Stimulated activated CD4-positive, alpha-beta T cell treated with anti-CD3 and anti-CD28 coated beads, Interleukin-12 subunit alpha, Interleukin-12 subunit beta, amount 100 ng/mL, for 24 hours (primary cell): ENCODE measurements at regions not wholly inside any gene's neighbourhood (a gene's known extent, or its start where the extent isn't known, plus 50 kb on each side); places are given as distances from the start of the nearest gene placed in this dataset.
"Not testable (repeated sequence)": the region's sequence is repeated elsewhere in the genome, so short reads cannot be mapped to it uniquely, and the experiment has no call there.

Experiments used
- DNase-seq, 2 experiments: peaks; one replicate each; pipeline ENCODE4 v3.0.0-alpha.2; 2020; ENCODE audit warnings: low read depth in 2 of 2

DNA sequence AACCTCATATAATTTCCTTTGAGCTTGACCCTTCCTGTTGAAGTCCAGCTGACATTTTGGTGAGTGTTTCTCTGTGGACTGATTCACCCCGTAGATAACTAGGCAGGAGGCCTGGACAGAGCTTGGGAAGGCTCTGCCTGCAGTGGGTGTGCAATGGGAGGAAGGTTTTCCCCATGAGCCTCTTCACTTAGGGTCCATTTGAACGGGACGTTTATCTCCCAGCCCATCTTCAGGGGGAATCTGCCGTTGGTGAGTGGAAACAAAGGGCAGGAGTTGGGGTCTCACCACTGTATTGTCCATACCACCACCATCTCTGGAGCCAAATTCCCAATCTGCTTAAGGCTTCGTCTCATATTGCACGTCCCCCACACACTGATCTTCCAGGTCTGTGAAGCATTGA is 825.6 kb upstream of the TPTE start:
- not testable (repeated sequence) for DNase-seq

DNA sequence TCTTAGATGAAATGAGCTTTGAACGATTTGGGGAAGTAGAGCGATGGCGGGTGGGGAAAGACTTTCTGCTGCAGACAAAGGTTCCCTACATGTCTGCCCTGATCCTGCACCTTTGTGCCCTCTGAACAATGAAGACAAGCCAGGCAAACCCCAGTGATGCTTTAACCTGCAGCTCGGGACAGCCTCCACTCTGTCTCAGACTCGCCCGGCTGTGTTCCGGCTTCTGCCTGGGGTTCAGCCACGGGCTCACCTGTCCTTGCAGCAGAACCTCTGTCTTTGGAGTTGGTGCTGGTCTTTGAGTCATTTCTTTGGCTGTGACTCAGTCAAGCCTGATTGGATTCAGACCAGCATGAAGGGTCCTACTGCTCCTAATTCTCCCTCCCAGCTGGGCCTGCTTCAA is 823.6 kb upstream of the TPTE start:
- DNase-seq: not testable (repeated sequence)

DNA sequence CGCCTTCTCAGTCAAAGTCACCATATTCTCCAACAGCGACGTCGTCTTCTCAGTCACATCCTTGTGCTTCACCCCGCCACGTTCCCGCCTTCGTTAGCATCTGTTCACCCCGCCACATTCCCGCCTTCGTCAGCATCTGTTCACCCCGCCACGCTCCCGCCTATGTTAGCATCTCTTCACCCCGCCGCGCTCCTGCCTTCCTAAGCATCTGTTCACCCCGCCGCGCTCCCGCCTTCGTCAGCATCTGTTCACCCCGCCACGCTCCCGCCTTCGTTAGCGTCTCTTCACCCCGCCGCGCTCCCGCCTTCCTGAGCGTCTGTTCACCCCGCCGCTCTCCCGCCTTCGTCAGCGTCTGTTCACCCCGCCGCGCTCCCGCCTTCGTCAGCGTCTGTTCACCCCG is 816.4 kb upstream of the TPTE start:
- not testable (repeated sequence) for DNase-seq

DNA sequence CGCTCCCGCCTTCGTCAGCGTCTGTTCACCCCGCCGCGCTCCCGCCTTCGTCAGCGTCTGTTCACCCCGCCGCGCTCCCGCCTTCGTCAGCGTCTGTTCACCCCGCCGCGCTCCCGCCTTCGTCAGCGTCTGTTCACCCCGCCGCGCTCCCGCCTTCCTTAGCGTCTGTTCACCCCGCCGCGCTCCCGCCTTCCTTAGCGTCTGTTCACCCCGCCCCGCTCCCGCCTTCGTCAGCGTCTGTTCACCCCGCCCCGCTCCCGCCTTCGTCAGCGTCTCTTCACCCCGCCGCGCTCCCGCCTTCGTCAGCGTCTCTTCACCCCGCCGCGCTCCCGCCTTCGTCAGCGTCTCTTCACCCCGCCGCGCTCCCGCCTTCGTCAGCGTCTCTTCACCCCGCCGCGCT is 815.9 kb upstream of the TPTE start:
- DNase-seq: not testable (repeated sequence)

DNA sequence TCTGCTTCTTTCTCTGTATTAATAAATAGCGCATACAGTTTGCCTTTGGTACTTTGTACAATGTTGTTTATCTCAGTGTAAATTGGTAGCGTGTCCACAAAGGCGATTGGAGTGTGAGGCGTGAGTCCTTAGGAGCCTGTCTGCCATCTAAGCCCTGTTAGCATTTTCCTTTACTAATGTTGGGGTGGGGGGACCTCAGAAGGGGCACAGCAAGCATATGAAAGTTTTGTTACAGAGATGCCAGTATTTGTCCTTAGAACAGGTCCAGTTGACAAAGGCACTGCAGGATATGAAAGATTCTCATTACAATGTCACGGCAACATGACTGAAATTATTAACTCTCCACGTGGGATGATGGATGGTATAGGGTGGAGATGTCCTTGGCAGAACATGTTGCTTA is 796.8 kb upstream of the TPTE start:
- DNase-seq: not testable (repeated sequence)

DNA sequence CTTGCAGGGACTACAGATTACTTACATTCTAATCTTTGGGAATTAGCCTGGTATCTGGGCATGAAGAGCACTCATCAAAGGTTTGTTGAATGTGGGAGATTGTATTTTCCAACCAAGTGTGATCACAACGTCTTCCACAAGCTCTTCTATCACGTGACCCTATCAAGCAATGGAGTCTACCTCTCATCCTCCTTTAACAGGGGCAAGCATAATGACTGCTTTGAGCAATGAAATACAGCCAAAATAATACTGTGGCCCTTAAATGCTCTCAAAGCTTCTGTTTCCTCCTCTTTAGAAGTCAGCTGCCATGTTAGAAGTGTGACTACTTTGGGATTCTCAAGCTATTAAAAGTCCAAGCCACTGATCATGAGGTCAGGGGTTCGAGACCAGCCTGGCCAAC is 794.2 kb upstream of the TPTE start:
- not testable (repeated sequence) for DNase-seq

DNA sequence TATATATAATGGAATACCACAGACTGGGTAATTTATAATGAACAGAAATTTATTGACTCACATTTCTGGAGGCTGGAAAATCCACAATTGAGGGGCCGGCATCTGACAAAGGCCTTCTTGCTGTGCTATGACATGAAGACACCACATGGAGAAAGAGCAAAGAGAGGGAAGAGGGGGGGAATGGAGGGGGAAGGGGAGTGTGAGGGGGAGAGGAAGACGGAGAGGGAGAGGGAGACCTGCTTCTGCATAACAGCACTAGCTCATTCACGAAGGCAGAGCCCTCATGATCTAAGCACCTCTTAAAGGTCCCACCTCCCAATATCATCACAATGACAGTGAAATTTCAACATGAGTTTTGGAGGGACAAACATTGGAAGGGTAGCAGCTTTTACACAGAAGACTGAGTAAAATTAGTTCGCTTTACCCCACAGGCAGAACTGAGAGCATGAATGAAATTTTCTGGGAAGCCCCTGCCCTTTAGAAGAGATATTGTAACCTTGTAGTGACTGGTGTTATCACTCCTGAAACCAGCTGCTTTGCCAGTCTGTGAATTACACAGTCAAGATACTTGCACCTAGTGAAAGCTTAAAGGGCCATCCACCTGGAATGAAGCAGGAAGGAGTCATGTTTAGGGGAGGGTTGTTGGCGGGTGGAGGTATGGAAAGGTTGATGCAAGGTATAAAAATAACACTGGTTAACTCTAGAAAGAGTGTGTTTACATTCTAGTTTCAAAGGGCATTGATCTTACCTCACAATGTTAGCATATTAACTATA is 793.0 kb upstream of the TPTE start:
- not testable (repeated sequence) for DNase-seq

DNA sequence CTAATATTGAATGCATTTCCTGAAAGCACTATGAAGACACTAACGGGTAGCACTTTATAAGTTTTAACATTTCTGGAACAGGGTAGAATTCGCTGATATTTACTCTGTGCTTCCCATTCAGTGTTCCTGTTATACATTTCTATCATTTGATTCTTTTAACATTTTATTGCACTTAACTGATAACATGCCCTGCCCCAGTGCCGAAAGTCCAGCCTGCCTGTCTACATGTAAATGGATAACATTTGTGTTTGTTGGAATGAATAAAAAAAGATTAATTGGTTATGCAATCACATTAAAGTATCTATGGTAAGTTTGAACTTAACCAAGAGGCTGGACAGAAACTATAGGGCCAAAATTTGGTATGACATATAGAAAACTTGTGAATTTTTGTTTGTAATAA is 790.5 kb upstream of the TPTE start:
- no peak for DNase-seq

DNA sequence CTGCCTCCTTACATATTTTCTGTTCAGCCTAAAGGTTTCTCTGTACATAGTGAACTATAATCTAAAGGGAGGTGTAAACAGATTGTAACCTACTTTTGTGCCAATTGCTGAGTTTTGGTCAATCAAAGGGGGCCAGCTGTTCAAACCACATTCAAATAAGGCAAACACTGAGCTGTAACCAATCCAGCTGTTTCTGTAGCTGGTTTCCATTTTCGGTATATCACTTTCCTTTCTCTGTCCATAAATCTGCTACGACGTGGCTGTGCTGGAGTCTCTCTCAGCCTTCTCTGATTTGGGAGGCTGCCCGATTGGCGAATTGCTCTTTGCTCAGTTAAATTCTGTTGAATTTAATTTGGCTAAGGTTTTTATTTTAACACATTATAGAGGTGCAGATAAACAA is 790.1 kb upstream of the TPTE start:
- DNase-seq: not testable (repeated sequence)

DNA sequence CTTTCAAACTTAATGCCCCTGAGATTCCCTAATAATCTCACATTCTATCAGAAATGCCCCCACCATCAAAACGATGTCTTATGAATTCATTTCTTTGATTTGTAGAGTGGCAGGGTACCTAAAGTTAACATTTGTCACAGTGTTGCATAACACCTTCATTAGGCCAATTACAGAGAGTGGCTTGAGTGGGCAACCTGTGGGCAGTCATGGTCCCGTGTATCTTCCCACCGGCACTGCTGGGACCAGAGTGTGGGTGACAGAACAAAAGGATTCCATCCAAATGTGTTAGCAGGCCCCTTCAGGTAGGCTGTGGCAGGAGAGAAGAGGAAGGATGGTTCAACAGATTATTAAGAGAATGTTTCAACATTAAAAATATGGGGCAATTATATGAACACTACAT is 788.8 kb upstream of the TPTE start:
- DNase-seq: not testable (repeated sequence)

DNA sequence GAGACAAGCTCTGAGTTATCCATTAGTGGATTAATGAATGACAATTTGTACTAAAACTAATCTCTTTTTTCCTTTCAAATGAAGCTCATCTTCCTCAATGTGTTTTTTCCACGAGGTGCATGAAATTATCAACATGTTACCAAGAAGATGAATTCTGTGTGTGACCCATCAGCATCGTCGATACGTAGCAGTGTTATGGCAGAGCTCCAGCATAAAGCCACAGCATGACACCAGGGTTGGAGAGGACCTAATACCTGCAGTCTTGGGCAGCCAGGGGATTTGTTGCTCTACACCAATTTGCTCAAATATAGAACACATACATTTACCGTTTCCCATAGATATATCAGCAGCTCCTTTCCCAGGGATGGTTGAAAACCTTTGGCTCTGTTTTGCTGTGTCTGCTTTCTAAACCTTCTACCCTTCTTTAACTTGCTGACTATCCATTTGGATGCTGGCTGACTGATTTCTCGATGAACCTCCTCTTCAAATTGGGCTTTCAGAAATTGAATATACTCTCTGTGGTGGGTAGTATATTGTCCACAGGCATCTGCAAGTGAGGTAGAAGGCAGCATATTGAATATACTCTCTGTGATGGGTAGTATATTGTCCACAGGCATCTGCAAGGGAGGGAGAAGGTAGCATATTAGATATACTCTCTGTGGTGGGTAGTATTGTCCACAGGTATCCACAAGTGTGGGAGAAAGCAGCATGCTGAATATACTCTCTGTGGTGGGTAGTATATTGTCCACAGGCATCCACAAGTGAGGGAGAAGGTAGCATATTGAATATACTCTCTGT is 787.4 kb upstream of the TPTE start:
- not testable (repeated sequence) for DNase-seq

DNA sequence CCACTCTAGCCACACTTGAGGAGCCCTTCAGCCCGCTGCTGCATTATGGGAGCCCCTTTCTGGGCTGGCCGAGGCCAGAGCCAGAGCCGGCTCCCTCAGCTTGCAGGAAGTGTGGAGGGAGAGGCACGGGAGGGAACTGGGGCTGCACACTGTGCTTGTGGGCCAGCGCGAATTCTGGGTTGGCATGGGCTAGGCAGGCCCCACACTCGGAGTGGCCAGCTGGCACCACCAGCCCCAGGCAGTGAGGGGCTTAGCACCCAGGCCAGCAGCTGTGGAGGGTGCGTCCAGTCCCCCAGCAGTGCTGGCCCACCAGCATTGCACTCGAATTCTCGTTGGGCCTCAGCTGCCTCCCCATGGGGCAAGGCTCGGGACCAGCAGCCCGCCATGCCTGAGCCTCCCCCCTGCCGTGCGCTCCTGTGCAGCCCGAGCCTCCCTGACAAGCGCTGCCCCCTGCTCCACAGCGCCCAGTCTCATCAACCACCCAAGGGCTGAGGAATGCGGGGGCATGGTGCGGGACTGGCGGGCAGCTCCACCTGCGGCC is 785.9 kb upstream of the TPTE start:
- DNase-seq: no peak

DNA sequence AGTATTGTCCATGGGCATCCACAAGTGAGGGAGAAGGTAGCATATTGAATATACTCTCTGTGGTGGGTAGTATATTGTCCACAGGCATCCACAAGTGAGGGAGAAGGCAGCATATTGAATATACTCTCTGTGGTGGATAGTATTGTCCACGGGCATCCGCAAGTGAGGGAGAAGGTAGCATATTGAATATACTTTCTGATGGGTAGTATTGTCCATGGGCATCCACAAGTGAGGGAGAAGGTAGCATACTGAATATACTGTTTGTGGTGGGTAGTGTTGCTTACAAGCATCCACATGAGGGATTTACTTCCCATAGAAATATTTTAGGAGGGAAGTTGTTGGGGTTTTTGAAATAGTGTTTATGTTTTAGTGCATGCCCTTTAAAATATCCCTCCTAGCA is 784.1 kb upstream of the TPTE start:
- DNase-seq: not testable (repeated sequence)

DNA sequence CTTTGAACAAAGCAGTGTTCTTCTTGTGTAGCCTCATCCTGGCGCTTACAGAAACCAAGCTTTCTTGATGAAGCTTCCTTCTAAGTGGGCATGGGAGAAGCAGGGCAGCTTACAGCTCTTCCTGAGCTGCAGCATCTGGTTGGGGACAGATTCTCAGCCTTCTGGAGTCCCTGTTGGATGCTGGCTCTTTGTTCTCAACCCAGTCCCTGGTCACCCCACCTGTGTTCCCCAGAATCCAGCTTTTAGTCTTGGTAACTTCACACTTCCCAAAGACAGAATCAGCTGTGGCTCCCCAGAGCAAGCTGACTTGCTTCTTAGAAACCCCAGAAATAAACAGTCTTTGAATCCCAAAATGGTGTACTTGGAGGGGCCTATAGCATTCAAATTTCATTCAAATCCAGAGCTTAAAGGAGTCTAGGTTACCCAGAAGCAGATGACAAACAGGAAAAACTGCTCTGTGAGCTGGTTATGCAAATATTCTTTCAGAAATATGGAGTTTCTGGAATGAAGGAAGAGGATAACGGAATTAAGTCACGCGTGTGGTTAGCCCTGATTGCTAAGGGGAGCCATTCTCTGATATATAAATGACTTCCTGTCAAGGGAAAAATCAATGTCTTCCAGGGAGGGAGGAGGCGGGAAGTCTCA is 783.4 kb upstream of the TPTE start:
- DNase-seq: not testable (repeated sequence)

DNA sequence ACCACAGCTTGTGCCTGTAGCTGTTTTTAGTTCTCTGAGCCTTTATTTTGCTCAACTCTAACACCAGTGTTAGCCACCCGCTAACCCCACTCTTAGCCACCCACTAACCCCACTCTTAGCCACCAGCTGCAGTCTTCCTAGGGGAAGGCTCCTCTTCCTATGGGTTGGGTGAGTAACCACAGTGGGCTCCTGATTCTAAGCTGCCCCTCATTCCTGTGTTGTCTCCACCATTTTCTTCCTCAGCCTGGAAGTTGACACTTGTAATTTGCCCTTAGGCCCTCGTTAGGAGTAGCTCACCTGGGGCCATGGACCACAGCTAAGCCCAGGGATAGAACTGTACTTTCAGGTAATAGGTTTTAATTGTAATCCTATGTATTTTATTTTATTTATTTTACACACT is 782.9 kb upstream of the TPTE start:
- no peak for DNase-seq

DNA sequence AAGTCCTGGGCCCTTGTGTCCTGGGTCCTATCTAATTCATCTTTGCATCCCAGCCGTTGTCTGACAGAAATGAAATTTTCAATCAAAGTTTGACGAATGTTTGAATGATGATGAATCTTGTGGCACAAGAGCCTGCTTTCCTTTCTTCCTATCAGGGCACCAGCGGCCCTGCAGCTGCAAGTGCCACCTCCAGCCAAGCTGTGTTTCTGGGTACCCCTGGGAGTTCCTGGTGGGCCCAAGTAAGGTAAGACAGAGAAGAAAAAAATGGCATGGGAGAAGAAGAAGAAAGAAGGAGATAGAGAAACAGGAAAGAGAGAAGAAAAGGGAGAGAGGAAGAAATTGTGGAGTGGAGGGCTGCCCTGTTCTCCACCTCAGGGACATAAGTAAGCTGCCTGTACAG is 782.1 kb upstream of the TPTE start:
- no peak for DNase-seq

DNA sequence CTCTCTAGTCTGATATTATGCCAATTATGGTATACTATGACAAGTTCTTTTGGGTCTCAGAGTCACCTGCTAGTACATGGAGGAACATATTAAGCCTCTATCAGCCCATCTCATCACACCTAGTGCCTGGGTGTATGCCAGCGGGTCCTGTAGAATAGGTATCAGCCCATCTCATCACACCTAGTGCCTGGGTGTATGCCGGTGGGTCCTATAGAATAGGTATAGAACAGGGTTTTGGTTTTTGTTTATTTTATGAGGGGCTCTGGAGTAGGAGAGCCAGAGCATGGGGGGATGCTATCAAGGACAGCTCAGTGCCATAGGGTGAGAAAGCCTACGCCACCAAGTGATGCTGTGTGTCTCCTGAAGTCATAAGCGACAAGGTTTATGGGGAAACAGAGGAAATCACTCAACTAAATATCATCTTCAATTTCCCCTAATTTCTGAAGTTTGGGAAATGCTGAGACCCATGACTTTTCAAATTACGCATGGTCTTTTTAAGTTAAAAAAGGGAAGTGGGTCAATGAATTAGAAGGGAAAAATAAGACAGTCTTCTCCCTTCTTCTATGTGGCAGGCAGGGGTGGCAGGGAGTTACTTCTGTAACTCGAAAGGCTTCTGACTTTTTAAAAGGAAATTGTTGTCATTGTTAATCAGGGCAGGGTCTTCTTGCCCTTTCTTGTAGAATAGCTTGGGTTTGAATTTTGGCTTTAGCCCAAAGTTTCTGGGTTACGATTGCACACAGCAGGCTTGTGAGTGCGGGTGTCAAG is 781.0 kb upstream of the TPTE start:
- DNase-seq: not testable (repeated sequence)

DNA sequence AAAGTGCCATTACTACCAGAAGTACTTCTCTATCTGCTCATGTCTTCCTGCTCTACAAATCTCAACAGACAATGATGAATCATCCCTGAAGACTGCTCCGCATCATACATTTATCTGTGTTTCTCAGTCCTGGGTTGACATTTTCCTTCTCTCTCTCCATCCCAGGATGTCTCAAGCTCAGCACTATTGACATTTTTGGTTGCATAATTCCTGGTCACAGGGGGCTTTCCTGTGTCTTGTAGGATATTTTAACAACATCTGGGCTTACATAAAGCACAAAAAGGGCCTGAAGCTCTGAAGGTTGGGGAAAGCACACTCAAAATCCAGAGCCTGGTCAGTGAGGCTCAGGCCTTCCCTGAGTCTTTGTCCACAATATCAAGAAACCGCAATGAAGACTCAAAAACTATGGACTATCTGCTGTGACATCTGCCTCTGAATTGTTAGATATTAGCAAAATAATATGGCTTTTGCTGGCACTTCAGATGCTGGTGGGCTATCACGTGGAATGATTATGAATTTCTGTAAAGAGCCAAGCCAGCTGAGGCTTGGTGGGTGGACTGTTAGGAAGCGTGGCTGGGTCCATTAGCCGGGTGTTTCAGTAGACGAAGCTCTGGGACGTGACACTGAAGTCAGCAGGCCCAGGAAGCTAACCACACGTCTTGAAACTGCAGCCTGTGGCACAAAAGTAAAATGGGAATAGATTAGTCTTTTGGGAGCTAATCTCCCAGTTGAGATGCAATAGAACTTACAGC is 780.2 kb upstream of the TPTE start:
- DNase-seq: not testable (repeated sequence)

DNA sequence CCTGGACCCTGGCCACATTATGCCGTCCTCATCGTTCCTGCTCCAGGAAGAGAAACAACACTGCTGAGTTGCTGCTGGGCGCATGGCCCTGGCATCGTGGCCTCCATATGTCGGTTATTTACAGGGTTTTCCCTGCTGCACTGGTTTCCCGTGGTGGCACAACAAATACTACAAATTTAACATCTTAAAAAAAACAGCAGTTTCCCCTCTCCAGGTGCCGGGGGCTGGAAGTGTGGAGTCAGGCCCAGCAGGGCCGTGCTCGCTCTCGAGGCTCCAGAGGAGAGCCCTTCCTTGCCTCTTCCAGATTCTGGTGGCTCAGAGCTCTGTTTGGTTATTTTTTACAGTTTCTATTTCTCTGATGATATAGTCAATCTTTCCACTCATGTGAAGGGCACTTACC is 777.8 kb upstream of the TPTE start:
- not testable (repeated sequence) for DNase-seq

DNA sequence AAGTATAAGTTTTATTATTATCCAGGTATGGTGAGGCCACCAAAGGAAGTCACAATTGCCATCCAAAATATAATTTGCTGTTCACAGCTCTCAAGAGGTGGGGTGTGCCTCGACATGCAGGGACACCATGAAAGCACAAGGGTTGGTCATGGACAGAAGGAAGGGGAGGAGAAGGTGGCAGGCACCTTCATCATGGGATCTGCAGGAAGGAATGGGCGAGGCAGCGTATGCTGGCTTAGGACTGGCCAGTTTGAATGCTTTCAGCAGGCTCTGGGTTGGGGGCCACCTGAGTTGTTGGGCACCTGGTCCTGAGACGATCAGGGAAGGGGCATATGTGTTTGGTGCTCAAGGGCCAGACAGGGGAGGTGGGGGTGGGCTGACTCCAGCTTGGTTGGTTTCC is 777.2 kb upstream of the TPTE start:
- not testable (repeated sequence) for DNase-seq

DNA sequence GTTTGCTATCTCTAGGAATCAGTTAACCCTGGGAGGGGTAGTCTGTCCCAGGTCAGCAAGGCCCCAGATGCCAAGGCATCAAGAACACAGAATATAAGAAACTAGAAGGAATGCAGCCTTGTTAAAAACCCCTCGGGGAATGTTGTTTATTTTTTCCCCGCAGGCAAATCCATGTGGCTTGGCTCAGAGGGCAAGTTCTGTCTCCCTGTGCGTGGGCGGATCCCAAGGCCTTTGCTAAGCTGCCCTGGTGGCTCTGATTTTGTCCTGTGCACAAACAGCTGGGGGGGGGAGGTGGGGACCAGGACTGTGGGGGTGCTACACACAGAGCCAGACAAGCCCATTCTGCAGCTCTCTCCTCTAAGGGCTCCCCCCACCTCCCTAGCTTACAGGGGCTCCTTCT is 776.8 kb upstream of the TPTE start:
- DNase-seq: not testable (repeated sequence)
